ENCODE measurements at regions not wholly inside any gene's neighbourhood (a gene's known extent, or its start where the extent isn't known, plus 50 kb on each side); places are given as distances from the start of the nearest gene placed in this dataset.
A peak's percentile ranks its signal among the peaks of the same experiment; 100 is the strongest.

DNA sequence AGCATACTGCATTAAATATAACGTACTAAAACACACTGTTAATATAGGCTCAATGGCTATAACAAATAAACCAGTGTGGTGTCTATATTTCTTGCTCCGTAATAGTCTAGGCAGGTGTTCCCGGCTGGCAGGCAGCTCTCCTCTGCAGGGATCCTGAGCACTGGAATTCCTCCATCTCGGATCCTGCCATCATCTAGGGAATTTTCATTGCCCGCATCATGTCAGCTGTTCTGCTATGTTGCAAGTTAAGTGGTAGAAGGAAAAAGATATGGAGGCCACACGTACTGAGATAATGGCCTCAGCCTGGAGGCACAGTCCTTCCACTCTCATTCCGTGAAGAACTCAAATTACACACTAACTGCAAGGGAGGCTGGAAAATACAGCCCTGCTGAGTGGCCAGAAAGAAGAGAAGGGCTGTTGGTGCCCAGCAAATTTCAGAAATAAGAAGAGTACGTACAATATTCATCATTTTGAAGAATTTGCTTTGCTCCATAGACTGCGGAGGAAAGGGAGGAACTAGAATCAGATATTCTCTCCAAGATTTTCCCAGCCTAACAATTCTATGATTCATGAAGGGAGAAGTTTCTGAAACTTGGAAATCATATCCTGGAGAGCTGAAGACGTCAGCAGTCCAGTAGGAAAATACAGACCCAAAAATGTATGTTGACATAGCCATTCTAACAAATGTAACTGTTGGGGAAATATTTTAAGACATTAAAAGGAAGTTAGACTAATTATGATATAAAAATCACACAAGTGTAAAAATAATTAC lies 263.3 kb downstream of the MRPL39 start:
- ChIA-PET POLR2A (ENCODE audit: partially characterized antibody) (no interaction called here), CTCF (ENCODE audit: partially characterized antibody) (interaction anchor here (1.6 kb wide), 1 partner anchor 13 kb away, joined by 5 read pairs; no protein-coding TSS in a partner anchor)
- no peak for DNase-seq (ENCODE audit: low read depth in 1 of 2, low spot score in 2 of 2)
- Histone ChIP-seq H3K4me2 (ENCODE audit: insufficient read depth in 1 of 2, low read depth in 2 of 2, low read length in 2 of 2) (no peak overlapping the region), H2BK12ac (ENCODE audit: low read depth, low read length) (no peak overlapping the region), H4K20me1 (replicated peaks in 1 of 2; ENCODE audit: control insufficient read depth in 1 of 2, insufficient read depth in 2 of 2, low read length in 2 of 2) (no peaks in the 10 kb centered on the region), H2AK5ac (ENCODE audit: low read depth, low read length) (no peak overlapping the region), H3K4me1 (replicated peaks in 1 of 4; ENCODE audit: control insufficient read depth in 3 of 4, insufficient read depth in 4 of 4, low read length in 3 of 4) (peaks cover 0 to 4% (median 0%) of the 10 kb centered on the region in 4 experiments; a peak in 3 of 7 replicates), H3K4ac (replicated peaks; ENCODE audit: insufficient read length, low read depth, low read length) (no peak overlapping the region), H4K91ac (replicated peaks; ENCODE audit: insufficient read length, low read length) (no peak overlapping the region), H2BK120ac (replicated peaks; ENCODE audit: low read depth, low read length) (no peak overlapping the region), H3K9me3 (ENCODE audit: insufficient read depth in 2 of 2, low read depth in 1 of 2, low read length in 1 of 2) (no peaks in the 10 kb centered on the region), H4K5ac (ENCODE audit: insufficient read length, low read depth, low read length) (no peak overlapping the region), H3K79me1 (ENCODE audit: low read depth, low read length) (no peaks in the 10 kb centered on the region), H3K27me3 (replicated peaks in 1 of 4; ENCODE audit: control insufficient read depth in 3 of 4, extremely low read depth in 1 of 4, insufficient read depth in 3 of 4, low read length in 3 of 4) (no peaks in the 10 kb centered on the region), H2BK15ac (ENCODE audit: low read length) (no peak overlapping the region), H3K27ac (ENCODE audit: low read depth, low read length) (no peak overlapping the region), H3K36me3 (ENCODE audit: control insufficient read depth in 2 of 4, insufficient read depth in 4 of 4, low read length in 3 of 4) (no peaks in the 10 kb centered on the region), H3K18ac (ENCODE audit: extremely low read depth, low read length) (no peak overlapping the region), H2BK5ac (ENCODE audit: low read depth, low read length) (no peak overlapping the region), H3K14ac (ENCODE audit: insufficient read length) (no peak overlapping the region), H3K23me2 (ENCODE audit: low read depth, low read length) (no peaks in the 10 kb centered on the region), H3K23ac (ENCODE audit: insufficient read length) (no peak overlapping the region), H3K56ac (replicated peaks; ENCODE audit: insufficient read length, low read depth, low read length) (no peak overlapping the region), H3K9ac (replicated peaks in 1 of 4; ENCODE audit: extremely low read depth in 1 of 4, low read depth in 3 of 4, low read length in 3 of 4) (no peak overlapping the region), H2AFZ (ENCODE audit: low read length) (no peak overlapping the region; the same call in 1 of the 2 replicates), H2BK20ac (ENCODE audit: low read length) (no peak overlapping the region), H3K4me3 (ENCODE audit: extremely low read depth in 1 of 4, insufficient read depth in 2 of 4, low read depth in 3 of 4, low read length in 4 of 4) (no peak overlapping the region), H4K8ac (ENCODE audit: extremely low read depth, insufficient read depth, low read length) (no peak overlapping the region), H3K79me2 (ENCODE audit: control insufficient read depth in 1 of 2, insufficient read depth in 2 of 2, low read length in 2 of 2) (no peaks in the 10 kb centered on the region)
- 82% methylated on average over 10 of the region's 10 CpGs; no CpG with 5 or more reads in 1 of the 2 experiments for WGBS, 2 experiments (ENCODE audit: extremely low coverage in 1 of 2, insufficient coverage in 1 of 2, insufficient read length in 1 of 2, insufficient replicate concordance in 2 of 2, low coverage in 1 of 2, low lambda C conversion rate in 2 of 2, missing lambda C conversion rate in 1 of 2)
- FAIRE-seq: peak; percentile 48
- TF ChIP-seq TEAD4 (IDR thresholded peaks at IDR 0.05; ENCODE audit: low read depth, low read length): 0 out of 2 replicates have a peak, but pooled peaks have one; percentile 28
- no peak for TF ChIP-seq RNF2 (IDR thresholded peaks at IDR 0.05; ENCODE audit: borderline replicate concordance, low read depth, low read length, missing control alignments, poor library complexity, severe bottlenecking)
